ENCODE measurements at regions not wholly inside any gene's neighbourhood (a gene's known extent, or its start where the extent isn't known, plus 50 kb on each side); places are given as distances from the start of the nearest gene placed in this dataset.

GRCh38 chr2:145593991-145594614, 1074.2 kb upstream of the ZEB2 start:
- DNase-seq, result no peak

GRCh38 chr2:145593280-145593679, 1073.4 kb upstream of the ZEB2 start:
- DNase-seq, result no peak

DNA sequence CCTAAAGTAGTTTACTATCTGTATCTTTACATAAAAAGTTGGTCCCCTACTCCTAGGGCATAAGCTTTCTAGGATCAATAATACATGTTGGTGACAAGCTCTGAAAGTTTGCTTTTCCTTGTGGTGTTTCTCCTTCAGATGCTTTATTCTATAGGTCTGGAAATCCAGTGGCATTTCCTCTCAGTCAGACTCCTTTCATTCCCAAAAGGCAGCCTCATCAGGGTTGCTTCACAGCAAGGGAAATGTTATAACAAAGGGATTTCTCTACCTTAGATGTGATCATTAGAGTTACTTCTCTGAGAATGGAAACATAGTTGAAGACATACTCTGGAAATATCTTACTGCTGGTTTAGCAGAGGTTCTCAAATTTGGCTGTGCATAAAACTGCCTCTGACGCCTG, 1072.4 kb upstream of the ZEB2 start:
- no peak for DNase-seq

DNA sequence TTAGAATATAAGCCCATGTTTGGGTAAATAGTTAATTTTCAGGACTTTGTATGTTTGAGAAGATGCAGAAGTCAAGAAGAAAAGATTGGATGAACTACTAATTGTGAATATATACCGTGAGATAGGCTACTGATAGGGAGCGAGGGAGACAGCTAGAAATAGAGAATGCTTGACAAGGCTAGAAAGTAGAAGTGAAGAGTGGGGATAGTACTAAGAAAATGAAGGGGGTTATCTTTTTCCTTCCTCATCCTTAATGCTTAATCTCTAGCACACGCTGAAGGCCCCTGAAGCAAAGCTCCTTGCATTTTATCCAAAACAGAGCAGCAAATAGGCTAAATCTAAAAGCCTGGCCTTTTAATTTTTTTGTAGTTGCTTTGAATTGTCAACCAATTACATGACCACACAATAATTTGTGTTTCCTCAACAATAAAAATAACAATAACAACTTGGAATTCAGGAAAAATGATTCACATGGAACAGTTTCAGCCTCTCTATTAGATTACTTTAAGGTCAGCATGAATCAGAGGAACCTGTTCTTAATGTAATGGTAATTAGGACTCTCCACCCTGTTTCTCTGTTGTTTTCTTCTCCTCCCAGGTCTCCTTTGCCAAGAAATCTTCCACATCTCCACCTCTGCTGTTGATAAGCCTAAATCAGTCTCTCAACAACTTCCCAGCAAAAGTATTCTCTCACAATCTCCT, 1071.3 kb upstream of the ZEB2 start:
- DNase-seq, result no peak

DNA sequence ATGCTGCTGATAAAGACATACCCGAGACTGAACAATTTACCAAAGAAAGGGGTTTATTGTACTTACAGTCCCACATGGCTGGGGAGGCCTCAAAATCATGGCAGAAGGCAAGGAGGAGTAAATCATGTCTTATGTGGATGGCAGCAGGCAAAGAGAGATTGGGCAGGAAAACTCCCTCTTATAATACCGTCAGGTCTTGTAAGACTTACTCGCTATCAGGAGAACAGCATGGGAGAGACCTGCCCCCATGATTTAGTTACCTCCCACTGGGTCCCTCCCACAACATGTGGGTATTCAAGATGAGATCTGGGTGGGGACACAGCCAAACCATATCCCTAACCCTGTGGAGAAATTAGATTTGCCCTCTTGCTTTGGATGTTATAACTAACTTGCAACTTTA, 1068.0 kb upstream of the ZEB2 start:
- DNase-seq, result no peak

DNA sequence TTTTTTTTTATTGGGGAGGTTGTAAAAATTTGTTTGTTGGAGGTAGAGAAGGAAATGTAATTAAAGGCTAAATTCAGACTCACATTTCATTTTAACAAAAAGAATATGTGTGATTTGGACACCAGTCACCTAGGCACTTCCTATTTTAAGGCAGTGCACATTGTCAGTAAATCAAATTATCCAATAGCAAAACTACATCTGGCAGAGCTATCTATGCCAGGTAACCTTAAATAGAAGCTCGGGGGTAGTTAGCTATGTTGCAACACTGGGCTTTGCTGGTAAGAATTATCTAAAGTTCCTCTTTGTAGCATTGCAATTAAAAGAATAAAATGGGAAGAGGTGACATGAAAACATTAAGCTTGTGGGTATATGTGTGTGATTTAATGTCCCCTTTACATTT, 1064.4 kb upstream of the ZEB2 start:
- DNase-seq, result peak; percentile 25 to 30

DNA sequence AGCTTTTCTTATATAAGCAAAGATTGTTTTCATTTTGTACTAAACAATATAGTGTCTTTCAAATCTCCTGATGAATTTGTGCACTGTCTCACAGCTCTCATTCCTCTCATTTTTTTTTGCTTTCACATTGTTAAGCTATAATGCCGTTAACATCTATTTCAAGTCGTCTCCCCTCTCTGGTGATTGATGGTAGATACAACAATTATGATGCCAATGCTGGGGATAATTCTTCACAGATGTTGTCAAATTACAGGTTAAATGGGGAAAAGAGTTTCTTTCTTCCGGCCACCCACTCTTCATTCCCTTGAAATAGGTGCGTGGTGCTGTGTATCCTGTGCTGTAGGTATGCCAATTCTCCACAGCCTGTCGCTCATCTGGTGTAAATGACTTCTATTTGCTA, 1053.7 kb upstream of the ZEB2 start:
- DNase-seq, result no peak

- DNase-seq, result no peak
Observed at GRCh38 chr2:145572238-145572637, 1052.3 kb upstream of the ZEB2 start.

GRCh38 chr2:145569108-145569507, 1049.2 kb upstream of the ZEB2 start:
- DNase-seq, result no peak

DNA sequence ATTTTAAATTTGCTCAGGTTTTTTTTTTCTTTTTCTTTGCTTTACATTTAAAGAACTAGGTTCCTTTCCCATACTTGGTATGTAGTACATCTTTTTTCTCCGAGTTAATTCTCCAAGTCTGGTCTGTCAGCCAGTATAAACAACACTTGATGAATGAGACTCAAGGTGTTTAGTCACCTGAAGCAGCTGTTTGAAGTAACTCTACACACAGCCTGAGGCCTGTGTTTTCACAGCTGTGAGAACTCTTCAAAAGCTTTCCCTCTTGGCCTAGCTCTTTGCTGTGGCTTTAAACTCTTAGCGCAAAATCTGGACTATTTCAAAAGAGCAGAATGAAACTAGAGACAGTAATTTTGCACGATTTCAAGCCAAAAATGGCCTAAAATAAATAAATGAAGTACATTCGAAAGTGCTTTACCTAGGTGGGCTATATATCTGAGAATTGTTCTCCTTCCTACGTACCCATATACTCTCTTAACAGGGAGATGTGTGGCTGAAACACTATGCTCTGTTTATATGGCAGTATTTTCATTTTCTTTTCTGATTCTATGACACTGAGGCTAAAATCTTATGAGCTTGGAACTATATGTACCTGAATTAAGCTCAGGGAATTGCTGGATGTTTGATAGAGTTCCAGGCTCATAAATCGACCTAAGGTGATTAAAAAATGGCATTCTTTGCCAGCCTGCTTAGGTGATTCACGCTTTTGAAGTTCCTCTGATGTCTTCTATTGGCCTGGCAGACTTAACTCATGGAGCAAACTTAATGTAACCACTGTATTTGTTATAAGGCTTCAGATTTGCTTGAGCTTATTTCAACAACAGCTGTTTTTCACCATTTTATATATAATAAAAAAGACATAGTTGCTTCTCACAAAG, 1044.1 kb upstream of the ZEB2 start:
- no peak for DNase-seq

DNA sequence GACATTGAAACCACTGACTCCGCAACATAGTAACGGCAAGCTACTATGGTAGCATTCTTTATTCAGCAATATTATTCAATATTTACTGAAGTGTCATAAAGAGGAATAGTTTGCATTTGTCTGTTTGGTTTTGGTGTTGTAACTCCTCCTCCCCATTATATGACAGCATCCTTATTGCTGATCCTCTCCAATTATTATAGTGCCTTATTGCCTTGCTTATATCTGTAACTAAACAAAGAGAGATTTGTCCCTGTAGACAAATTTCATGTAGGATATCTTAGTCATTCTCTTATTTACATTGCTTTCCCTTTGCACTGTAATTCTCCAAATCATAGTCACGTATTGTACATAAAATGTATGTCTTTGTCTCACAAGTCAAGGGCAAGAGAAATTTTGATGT, 1041.2 kb upstream of the ZEB2 start:
- no peak for DNase-seq

GRCh38 chr2:145558617-145559350, 1038.9 kb upstream of the ZEB2 start:
- DNase-seq, result no peak

- DNase-seq, result no peak
Observed at GRCh38 chr2:145555360-145555759, 1035.4 kb upstream of the ZEB2 start.

GRCh38 chr2:145551686-145552085, 1031.8 kb upstream of the ZEB2 start:
- DNase-seq, result no peak

DNA sequence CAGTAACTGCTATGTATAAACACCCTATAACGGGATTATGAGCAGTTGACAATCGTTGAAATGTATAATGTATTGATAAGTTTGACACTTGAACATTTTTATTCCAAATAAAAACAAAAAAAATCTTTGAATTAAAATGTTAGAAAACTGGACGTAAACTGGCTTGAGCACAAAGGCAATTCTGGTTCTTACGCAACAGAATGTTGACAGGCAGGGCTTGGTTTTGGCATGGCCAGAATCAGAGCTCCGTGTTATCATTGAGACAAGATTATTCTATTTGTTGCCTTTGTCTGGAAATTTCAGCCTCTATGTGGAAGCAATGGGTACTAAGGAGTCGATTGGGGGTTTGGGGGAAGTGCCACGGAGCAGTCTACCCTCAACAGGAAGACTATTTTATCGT, 1028.6 kb upstream of the ZEB2 start:
- no peak for DNase-seq

DNA sequence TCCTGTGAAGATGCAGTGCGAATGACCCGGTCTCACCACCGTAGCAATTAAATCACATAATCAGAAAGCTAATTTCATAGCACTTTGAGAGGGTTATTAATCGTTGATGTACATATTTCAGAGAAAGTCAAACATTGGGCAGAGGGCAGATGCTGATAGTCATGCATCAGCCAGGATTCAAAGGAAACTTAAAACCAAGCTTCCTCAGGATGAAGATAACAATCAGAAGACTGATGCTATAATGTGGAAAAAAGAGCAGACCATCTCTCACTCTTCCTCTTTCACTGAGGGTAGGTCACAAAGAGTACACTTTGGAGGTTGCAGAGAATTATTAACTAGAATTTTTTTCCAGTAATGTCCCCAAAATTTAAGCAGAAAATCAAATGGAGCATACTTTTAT, 1027.7 kb upstream of the ZEB2 start:
- no peak for DNase-seq

DNA sequence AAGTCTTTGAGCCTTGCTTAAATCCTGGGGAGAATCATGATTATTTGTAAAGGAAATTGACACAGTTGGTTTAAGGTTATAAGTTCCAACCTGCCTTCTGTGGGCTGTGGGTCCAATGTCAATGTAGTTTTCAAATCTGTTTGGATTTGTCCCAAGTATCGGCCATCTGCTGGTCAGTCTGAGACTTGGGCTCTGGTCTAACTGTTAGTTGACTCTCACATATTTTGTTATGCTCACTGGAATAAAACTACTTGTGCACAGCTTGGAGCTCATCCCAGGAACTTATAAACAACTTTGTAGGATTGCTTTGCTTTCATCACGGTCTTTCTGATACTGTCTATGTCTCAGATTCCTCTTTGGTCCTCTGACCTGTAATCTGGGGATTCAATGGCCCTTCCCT, 1026.2 kb upstream of the ZEB2 start:
- DNase-seq, result no peak

DNA sequence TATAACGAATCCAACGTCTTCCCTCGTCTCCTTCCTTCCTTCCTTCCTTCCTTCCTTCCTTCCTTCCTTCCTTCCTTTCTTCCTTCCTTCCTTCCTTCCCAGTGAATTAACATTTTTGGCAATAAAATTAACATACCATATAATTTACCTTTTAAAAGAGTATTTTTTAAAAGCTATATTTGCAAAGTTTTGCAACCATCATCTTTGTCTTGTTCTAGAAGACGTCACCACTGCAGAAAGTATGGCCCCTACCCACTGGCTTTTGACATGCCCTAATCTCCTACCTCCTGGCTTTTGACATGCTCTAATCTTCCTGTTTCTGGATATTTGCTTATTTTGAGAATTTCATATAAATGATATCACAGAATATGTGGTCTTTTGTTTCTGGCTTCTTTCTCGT, 1023.9 kb upstream of the ZEB2 start:
- no peak for DNase-seq

DNA sequence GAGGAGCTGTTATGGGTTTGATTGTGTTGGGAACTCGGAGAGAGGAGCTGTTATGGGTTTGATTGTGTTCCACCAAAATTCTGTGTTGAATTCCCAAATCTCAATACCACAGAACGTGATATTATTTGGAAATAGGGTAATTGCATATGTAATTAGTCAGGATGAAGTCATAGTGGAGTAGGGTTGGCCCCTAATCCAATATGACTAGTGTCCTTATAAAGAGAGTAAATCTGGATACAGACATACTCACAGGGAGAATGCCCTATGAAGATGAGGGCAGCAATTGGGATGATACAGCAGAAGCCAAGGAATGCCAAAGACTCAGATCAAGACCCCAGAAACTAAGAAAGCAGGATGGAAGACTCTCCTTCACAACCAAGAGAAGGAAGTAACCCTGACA, 1023.2 kb upstream of the ZEB2 start:
- no peak for DNase-seq

- no peak for DNase-seq
Observed at GRCh38 chr2:145541028-145541427, 1021.1 kb upstream of the ZEB2 start.

- no peak for DNase-seq
Observed at GRCh38 chr2:145538661-145539350, 1018.9 kb upstream of the ZEB2 start.

GRCh38 chr2:145530653-145531052, 1010.7 kb upstream of the ZEB2 start:
- no peak for DNase-seq

DNA sequence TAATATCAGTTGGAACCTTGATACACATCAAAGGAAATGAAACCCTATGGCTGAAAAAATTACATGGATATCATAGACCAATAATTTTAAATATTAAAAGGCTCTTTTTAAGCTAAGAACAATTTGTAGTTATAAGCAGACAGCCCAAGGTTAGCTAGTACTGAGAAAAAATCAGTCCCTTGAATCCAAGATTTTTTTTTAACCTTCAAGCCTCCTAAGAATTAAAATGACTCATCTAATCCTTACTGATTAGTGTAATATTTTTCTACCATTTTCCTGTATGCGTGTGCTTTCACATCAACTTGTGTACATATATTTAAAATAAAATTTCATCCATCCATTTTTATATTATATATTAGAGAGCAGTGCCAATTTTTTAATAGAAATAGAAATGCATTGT, 1004.9 kb upstream of the ZEB2 start:
- no peak for DNase-seq
